ENCODE measurements at regions not wholly inside any gene's neighbourhood (a gene's known extent, or its start where the extent isn't known, plus 50 kb on each side); places are given as distances from the start of the nearest gene placed in this dataset.

- Histone ChIP-seq H3K27me3 (ENCODE audit: control insufficient read depth, insufficient read depth, low read length) (peaks cover 5% of the 10 kb centered on the region), H3K36me3 (ENCODE audit: control insufficient read depth, insufficient read depth, low read length) (no peaks in the 10 kb centered on the region), H3K4me3 (ENCODE audit: low read depth, low read length) (no peak overlapping the region)
- TF ChIP-seq, protein P1, sequence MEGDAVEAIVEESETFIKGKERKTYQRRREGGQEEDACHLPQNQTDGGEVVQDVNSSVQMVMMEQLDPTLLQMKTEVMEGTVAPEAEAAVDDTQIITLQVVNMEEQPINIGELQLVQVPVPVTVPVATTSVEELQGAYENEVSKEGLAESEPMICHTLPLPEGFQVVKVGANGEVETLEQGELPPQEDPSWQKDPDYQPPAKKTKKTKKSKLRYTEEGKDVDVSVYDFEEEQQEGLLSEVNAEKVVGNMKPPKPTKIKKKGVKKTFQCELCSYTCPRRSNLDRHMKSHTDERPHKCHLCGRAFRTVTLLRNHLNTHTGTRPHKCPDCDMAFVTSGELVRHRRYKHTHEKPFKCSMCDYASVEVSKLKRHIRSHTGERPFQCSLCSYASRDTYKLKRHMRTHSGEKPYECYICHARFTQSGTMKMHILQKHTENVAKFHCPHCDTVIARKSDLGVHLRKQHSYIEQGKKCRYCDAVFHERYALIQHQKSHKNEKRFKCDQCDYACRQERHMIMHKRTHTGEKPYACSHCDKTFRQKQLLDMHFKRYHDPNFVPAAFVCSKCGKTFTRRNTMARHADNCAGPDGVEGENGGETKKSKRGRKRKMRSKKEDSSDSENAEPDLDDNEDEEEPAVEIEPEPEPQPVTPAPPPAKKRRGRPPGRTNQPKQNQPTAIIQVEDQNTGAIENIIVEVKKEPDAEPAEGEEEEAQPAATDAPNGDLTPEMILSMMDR (IDR thresholded peaks at IDR 0.05; ENCODE audit: insufficient read depth, low read length, severe bottlenecking): no peak
- no peak for DNase-seq (ENCODE audit: low read depth)
- no peak for FAIRE-seq
These were observed 248.1 kb upstream of the RAB4A start for GRCh38 chr1:229022595-229023333.

DNA sequence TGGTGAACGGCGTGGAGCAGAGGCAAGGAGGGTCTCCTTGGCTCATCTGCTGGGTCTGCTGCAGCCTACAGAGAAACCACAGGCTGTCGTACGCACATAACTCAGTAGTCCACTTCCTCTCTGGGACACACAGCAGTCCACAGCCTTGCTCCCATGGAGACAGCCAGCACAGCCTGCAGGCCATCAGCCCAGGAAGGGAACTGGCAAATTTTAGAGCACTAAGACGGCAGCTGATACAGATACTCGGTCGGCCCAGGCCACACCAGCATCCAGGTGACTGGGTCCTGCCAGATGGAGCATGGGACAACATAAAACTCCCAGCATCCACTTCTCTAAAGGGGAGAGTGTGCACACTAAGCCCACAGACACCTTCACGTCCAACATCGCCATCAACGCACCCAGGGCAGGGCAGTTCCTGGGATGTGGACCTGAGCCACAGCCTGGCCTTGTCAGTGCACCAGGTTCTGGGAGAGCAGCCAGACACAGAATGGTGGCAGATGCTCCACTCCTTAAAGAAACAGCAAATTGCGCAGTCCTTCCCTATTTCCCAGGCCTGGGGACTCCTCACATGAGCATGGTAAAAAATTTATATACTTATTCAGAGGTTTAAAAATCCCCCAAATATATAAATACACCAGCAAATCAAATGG is 247.1 kb upstream of the RAB4A start:
- Histone ChIP-seq H3K27me3 (ENCODE audit: control insufficient read depth, insufficient read depth, low read length) (no peaks in the 10 kb centered on the region), H3K36me3 (ENCODE audit: control insufficient read depth, insufficient read depth, low read length) (no peaks in the 10 kb centered on the region), H3K4me3 (ENCODE audit: low read depth, low read length) (no peak overlapping the region)
- TF ChIP-seq, protein P1 (IDR thresholded peaks at IDR 0.05; ENCODE audit: insufficient read depth, low read length, severe bottlenecking): no peak
- FAIRE-seq (no peak), DNase-seq (ENCODE audit: low read depth) (no peak)

GRCh38 chr1:229024528-229025130 is 246.3 kb upstream of the RAB4A start:
- peak; percentile 88 for FAIRE-seq
- Histone ChIP-seq H3K4me3 (ENCODE audit: low read depth, low read length) (no peak overlapping the region), H3K36me3 (ENCODE audit: control insufficient read depth, insufficient read depth, low read length) (no peaks in the 10 kb centered on the region), H3K27me3 (ENCODE audit: control insufficient read depth, insufficient read depth, low read length) (no peaks in the 10 kb centered on the region)
- DNase-seq (ENCODE audit: low read depth): peak; percentile 82
- TF ChIP-seq, protein P1 (IDR thresholded peaks at IDR 0.05; ENCODE audit: insufficient read depth, low read length, severe bottlenecking): peak; percentile 1

DNA sequence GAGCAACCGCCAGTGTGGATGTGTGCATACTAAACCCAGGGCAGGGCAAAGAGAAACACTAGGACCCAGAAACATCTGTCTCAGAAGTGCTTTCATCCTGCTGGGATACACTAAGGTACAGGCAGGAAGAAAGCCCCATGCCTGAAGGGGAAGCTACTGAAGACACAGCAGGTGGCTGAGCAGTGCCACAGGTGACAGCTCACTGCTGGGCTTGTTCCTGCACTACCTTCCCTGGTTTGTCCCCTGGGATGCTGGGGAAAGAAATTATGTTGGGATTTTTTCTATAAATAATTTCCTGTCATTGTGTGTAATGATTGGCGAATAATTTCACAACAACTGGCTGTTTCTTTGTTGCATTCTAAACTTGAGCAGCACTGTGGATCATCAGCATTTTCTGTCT is 245.3 kb upstream of the RAB4A start:
- DNase-seq (ENCODE audit: low read depth) (no peak), FAIRE-seq (no peak)
- Histone ChIP-seq H3K4me3 (ENCODE audit: low read depth, low read length) (no peak overlapping the region), H3K36me3 (ENCODE audit: control insufficient read depth, insufficient read depth, low read length) (no peaks in the 10 kb centered on the region), H3K27me3 (ENCODE audit: control insufficient read depth, insufficient read depth, low read length) (no peaks in the 10 kb centered on the region)
- TF ChIP-seq, protein P1 (IDR thresholded peaks at IDR 0.05; ENCODE audit: insufficient read depth, low read length, severe bottlenecking): no peak

DNA sequence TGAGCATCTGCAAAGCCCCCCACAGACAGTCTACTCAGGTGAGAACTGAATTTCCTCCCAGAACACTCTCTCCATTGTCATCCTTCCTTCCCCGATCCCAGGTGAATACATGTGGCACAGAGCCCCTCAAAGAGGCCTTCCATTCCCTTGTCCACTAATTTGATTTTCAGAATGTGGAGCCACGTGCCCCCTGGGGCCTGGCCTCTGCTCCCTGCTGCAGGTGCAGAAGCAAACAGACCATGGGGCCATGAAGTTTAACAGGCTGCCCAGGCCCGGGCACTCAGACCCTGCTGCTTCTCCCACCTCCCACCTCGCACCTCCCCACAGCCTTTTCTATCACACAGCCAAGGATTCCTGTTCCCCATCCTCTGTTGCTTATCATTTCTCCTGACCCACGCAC is 243.8 kb upstream of the RAB4A start:
- DNase-seq (ENCODE audit: low read depth): no peak
- no peak overlapping the region for H3K4me3 ChIP-seq (ENCODE audit: low read depth, low read length)
- TF ChIP-seq, protein P1 (IDR thresholded peaks at IDR 0.05; ENCODE audit: insufficient read depth, low read length, severe bottlenecking): no peak
- no peak for FAIRE-seq
- no peaks in the 10 kb centered on the region for H3K36me3 ChIP-seq (ENCODE audit: control insufficient read depth, insufficient read depth, low read length)
- H3K27me3 ChIP-seq (ENCODE audit: control insufficient read depth, insufficient read depth, low read length): no peaks in the 10 kb centered on the region

Measured in bronchial epithelial cell (primary cell).